HFFc6 (cell line): ENCODE measurements at regions not wholly inside any gene's neighbourhood (a gene's known extent, or its start where the extent isn't known, plus 50 kb on each side); places are given as distances from the start of the nearest gene placed in this dataset.
"Not testable (repeated sequence)": the region's sequence is repeated elsewhere in the genome, so short reads cannot be mapped to it uniquely, and the experiment has no call there.

Experiments
- DNase-seq: peaks from one replicate; pipeline ENCODE4 v3.0.0-alpha.2; 2018
- H3K27ac Mint-ChIP-seq: 2 replicates; pipeline ENCODE4 v1.8.0; 2020; ENCODE audit warnings: mild to moderate bottlenecking, mixed read lengths
- H3K27me3 Mint-ChIP-seq: 2 replicates; pipeline ENCODE4 v1.8.0; 2021; ENCODE audit warnings: mild to moderate bottlenecking, moderate library complexity, mixed read lengths; ENCODE audit not compliant: insufficient read depth
- H3K36me3 Mint-ChIP-seq: 2 replicates; pipeline ENCODE4 v1.8.0; 2021; ENCODE audit warnings: low read depth, mixed read lengths
- H3K4me1 Mint-ChIP-seq: 2 replicates; pipeline ENCODE4 v1.8.0; 2020; ENCODE audit warnings: low read depth, mixed read lengths
- H3K4me3 Mint-ChIP-seq: 2 replicates; pipeline ENCODE4 v1.8.0; 2020; ENCODE audit warnings: mild to moderate bottlenecking, moderate library complexity, mixed read lengths
- H3K9me3 Mint-ChIP-seq: 2 replicates; pipeline ENCODE4 v1.8.0; 2020; ENCODE audit warnings: mild to moderate bottlenecking, mixed read lengths
- CTCF ChIP-seq: fragments of 200-600 bp; sonication (generic); IDR thresholded peaks from 2 replicates; pipeline ENCODE4 v1.5.0; 2021; ENCODE audit warnings: antibody characterized with exemption, mild to moderate bottlenecking

- no peaks in the 10 kb centered on the region for H3K36me3 Mint-ChIP-seq
- H3K4me1 Mint-ChIP-seq: no peaks in the 10 kb centered on the region
Observed at GRCh38 chr18:1778496-1779178, 792.7 kb downstream of the METTL4 start.

GRCh38 chr18:1779587-1779986 lies 791.7 kb downstream of the METTL4 start:
- TF ChIP-seq CTCF: no peak
- H3K27ac Mint-ChIP-seq: no peak overlapping the region
- H3K4me3 Mint-ChIP-seq: no peak overlapping the region
- no peak for DNase-seq
- H3K36me3 Mint-ChIP-seq: 0 out of 2 replicates have a peak, but pooled peaks cover under 1% of the 10 kb centered on the region
- peaks cover 12% of the 10 kb centered on the region for H3K9me3 Mint-ChIP-seq
- H3K27me3 Mint-ChIP-seq: no peaks in the 10 kb centered on the region
- no peaks in the 10 kb centered on the region for H3K4me1 Mint-ChIP-seq

More at GRCh38 chr18:1778496-1779178, 792.7 kb downstream of the METTL4 start:
- Mint-ChIP-seq H3K27ac (no peak overlapping the region), H3K9me3 (peaks cover 12% of the 10 kb centered on the region), H3K27me3 (no peaks in the 10 kb centered on the region), H3K4me3 (no peak overlapping the region)
- no peak for DNase-seq
- no peak for TF ChIP-seq CTCF

- Mint-ChIP-seq H3K4me3 (no peak overlapping the region), H3K27me3 (no peaks in the 10 kb centered on the region; the same call in 1 of the 2 replicates), H3K4me1 (no peaks in the 10 kb centered on the region), H3K27ac (no peak overlapping the region), H3K36me3 (peaks cover 13% of the 10 kb centered on the region; the same call in 1 of the 2 replicates), H3K9me3 (peaks cover 34% of the 10 kb centered on the region)
- TF ChIP-seq CTCF: no peak
- no peak for DNase-seq
Observed at GRCh38 chr18:1784113-1784512, 787.2 kb downstream of the METTL4 start.

GRCh38 chr18:1785980-1786379 lies 785.3 kb downstream of the METTL4 start:
- H3K27ac Mint-ChIP-seq, DNase-seq, H3K27me3 Mint-ChIP-seq, H3K4me3 Mint-ChIP-seq, H3K4me1 Mint-ChIP-seq: not testable (repeated sequence)
- peaks cover 13% of the 10 kb centered on the region; the same call in 1 of the 2 replicates for H3K36me3 Mint-ChIP-seq
- H3K9me3 Mint-ChIP-seq: peaks cover 40% of the 10 kb centered on the region

- H3K27ac Mint-ChIP-seq: no peak overlapping the region
- no peaks in the 10 kb centered on the region for H3K4me1 Mint-ChIP-seq
- TF ChIP-seq CTCF: no peak
- H3K27me3 Mint-ChIP-seq: no peaks in the 10 kb centered on the region
- H3K4me3 Mint-ChIP-seq: no peak overlapping the region
- DNase-seq: no peak
- H3K36me3 Mint-ChIP-seq: no peaks in the 10 kb centered on the region
- peaks cover 13% of the 10 kb centered on the region for H3K9me3 Mint-ChIP-seq
Observed at GRCh38 chr18:1796636-1797035, 774.7 kb downstream of the METTL4 start.

- Mint-ChIP-seq H3K36me3 (no peaks in the 10 kb centered on the region), H3K9me3 (peaks cover 14% of the 10 kb centered on the region), H3K27me3 (no peaks in the 10 kb centered on the region), H3K27ac (no peak overlapping the region), H3K4me3 (no peak overlapping the region), H3K4me1 (no peaks in the 10 kb centered on the region)
- no peak for TF ChIP-seq CTCF
- no peak for DNase-seq
Observed at GRCh38 chr18:1797235-1797634, 774.1 kb downstream of the METTL4 start.
